ENCODE measurements at regions not wholly inside any gene's neighbourhood (a gene's known extent, or its start where the extent isn't known, plus 50 kb on each side); places are given as distances from the start of the nearest gene placed in this dataset.

DNA sequence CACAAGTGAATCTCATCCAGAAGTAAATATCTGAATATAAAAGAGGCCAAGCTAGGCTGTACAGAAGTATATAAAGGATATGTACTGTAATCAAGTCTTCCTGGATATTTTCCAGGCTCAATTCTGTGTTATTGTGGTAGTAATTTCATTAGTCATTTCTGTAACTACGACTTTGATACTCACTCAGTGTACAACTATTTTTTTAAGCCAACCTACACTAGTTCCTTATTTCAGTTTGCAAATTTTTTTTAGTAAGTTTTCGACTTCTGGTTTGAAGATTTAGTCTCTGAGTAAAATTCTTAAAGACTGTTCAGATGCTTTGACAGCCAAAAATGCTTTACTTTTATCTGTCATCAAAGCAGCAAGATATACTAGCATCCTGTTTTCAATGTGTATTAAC lies 130.8 kb downstream of the CAPZA3 start:
- Histone ChIP-seq H3K23ac (ENCODE audit: low read length in 2 of 2) (no peak overlapping the region), H2BK120ac (ENCODE audit: low read depth, low read length) (no peak overlapping the region), H4K8ac (ENCODE audit: low read length) (no peak overlapping the region), H2AK5ac (ENCODE audit: low read length, severe bottlenecking) (no peak overlapping the region), H3K4ac (ENCODE audit: low read depth in 1 of 2, low read length in 2 of 2) (no peak overlapping the region), H2BK15ac (ENCODE audit: low read depth, poor library complexity, severe bottlenecking) (no peak overlapping the region), H3K9me3 (ENCODE audit: control insufficient read depth, low read length) (no peaks in the 10 kb centered on the region), H3K36me3 (ENCODE audit: control insufficient read depth in 1 of 2, insufficient read depth in 2 of 2, low read depth in 1 of 2, low read length in 2 of 2) (no peaks in the 10 kb centered on the region), H3K27ac (ENCODE audit: low read length, poor library complexity, severe bottlenecking) (no peak overlapping the region), H2BK5ac (ENCODE audit: low read depth, low read length, poor library complexity, severe bottlenecking) (no peak overlapping the region), H2AFZ (ENCODE audit: low read depth, low read length) (no peak overlapping the region), H2BK12ac (ENCODE audit: low read length in 2 of 2) (no peak overlapping the region), H3K14ac (ENCODE audit: low read length in 2 of 2) (no peak overlapping the region), H3K79me1 (replicated peaks; ENCODE audit: low read length, poor library complexity, severe bottlenecking) (no peaks in the 10 kb centered on the region), H3K4me3 (ENCODE audit: insufficient read depth in 1 of 2, low read depth in 1 of 2, low read length in 2 of 2) (no peak overlapping the region), H4K91ac (ENCODE audit: low read length) (no peak overlapping the region), H3K9ac (ENCODE audit: low read length) (peak overlapping the region; percentile 8), H3K4me1 (ENCODE audit: control insufficient read depth, insufficient read depth, low read depth, low read length) (no peaks in the 10 kb centered on the region), H3K27me3 (ENCODE audit: control insufficient read depth in 1 of 2, insufficient read depth in 1 of 2, low read length in 2 of 2) (no peaks in the 10 kb centered on the region), H3K18ac (ENCODE audit: low read depth in 1 of 2, low read length in 2 of 2) (no peak overlapping the region), H3K4me2 (ENCODE audit: low read length, poor library complexity, severe bottlenecking) (no peak overlapping the region)
- no CpG with 5 or more reads among the region's 2 CpGs for WGBS
- no peak for DNase-seq

GRCh38 chr12:18872770-18873169 lies 134.9 kb downstream of the CAPZA3 start:
- Histone ChIP-seq H2BK12ac (ENCODE audit: low read length in 2 of 2) (no peak overlapping the region), H2BK5ac (ENCODE audit: low read depth, low read length, poor library complexity, severe bottlenecking) (no peak overlapping the region), H3K4ac (ENCODE audit: low read depth in 1 of 2, low read length in 2 of 2) (no peak overlapping the region), H3K18ac (ENCODE audit: low read depth in 1 of 2, low read length in 2 of 2) (no peak overlapping the region), H3K79me1 (replicated peaks; ENCODE audit: low read length, poor library complexity, severe bottlenecking) (no peaks in the 10 kb centered on the region), H2BK15ac (ENCODE audit: low read depth, poor library complexity, severe bottlenecking) (no peak overlapping the region), H3K23ac (ENCODE audit: low read length in 2 of 2) (no peak overlapping the region), H4K91ac (ENCODE audit: low read length) (no peak overlapping the region), H2AK5ac (ENCODE audit: low read length, severe bottlenecking) (no peak overlapping the region), H3K14ac (ENCODE audit: low read length in 2 of 2) (no peak overlapping the region), H3K27me3 (ENCODE audit: control insufficient read depth in 1 of 2, insufficient read depth in 1 of 2, low read length in 2 of 2) (no peaks in the 10 kb centered on the region), H4K8ac (ENCODE audit: low read length) (no peak overlapping the region), H2AFZ (ENCODE audit: low read depth, low read length) (no peak overlapping the region), H3K9ac (ENCODE audit: low read length) (peak overlapping the region; percentile 42), H3K27ac (ENCODE audit: low read length, poor library complexity, severe bottlenecking) (no peak overlapping the region), H3K4me3 (ENCODE audit: insufficient read depth in 1 of 2, low read depth in 1 of 2, low read length in 2 of 2) (no peak overlapping the region), H3K4me2 (ENCODE audit: low read length, poor library complexity, severe bottlenecking) (no peak overlapping the region), H2BK120ac (ENCODE audit: low read depth, low read length) (no peak overlapping the region), H3K36me3 (ENCODE audit: control insufficient read depth in 1 of 2, insufficient read depth in 2 of 2, low read depth in 1 of 2, low read length in 2 of 2) (no peaks in the 10 kb centered on the region), H3K9me3 (ENCODE audit: control insufficient read depth, low read length) (no peaks in the 10 kb centered on the region), H3K4me1 (ENCODE audit: control insufficient read depth, insufficient read depth, low read depth, low read length) (no peaks in the 10 kb centered on the region)
- no peak for DNase-seq
- 92% methylated on average over 2 of the region's 2 CpGs for WGBS

DNA sequence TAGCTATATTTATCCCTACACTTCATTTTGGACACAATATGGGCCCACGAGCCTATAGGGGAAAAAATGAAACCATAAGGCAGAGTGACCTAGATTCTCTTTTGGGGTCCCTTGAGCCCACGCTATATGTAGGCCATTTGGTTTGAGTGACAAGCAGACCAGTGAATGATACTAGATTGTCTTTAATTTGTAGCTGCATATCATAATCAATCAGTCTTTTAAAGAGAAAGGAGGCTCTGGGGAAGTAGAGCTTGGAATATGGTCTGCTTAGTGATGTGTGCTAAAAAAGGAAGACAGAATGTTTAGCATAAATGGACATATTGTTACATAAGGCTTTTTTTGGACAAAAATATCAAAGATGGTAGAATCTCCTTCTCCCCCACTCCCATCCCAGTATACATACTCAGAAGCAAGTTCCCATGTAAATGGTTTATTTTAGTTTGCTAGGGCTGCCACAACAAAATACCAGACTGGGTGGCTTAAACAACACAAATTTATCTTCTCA lies 140.8 kb downstream of the CAPZA3 start:
- no peak for DNase-seq
- WGBS, result 100% methylated on average over 2 of the region's 2 CpGs
- H2BK15ac ChIP-seq (ENCODE audit: low read depth, poor library complexity, severe bottlenecking), result no peak overlapping the region
- no peaks in the 10 kb centered on the region for H3K79me1 ChIP-seq (replicated peaks; ENCODE audit: low read length, poor library complexity, severe bottlenecking)
- no peak overlapping the region for H2BK120ac ChIP-seq (ENCODE audit: low read depth, low read length)
- H4K8ac ChIP-seq (ENCODE audit: low read length), result no peak overlapping the region
- no peaks in the 10 kb centered on the region for H3K9me3 ChIP-seq (ENCODE audit: control insufficient read depth, low read length)
- no peaks in the 10 kb centered on the region for H3K36me3 ChIP-seq (ENCODE audit: control insufficient read depth in 1 of 2, insufficient read depth in 2 of 2, low read depth in 1 of 2, low read length in 2 of 2)
- no peak overlapping the region for H4K91ac ChIP-seq (ENCODE audit: low read length)
- no peak overlapping the region for H2BK12ac ChIP-seq (ENCODE audit: low read length in 2 of 2)
- no peak overlapping the region for H3K27ac ChIP-seq (ENCODE audit: low read length, poor library complexity, severe bottlenecking)
- H3K4ac ChIP-seq (ENCODE audit: low read depth in 1 of 2, low read length in 2 of 2), result no peak overlapping the region
- H3K4me2 ChIP-seq (ENCODE audit: low read length, poor library complexity, severe bottlenecking), result no peak overlapping the region
- H3K27me3 ChIP-seq (ENCODE audit: control insufficient read depth in 1 of 2, insufficient read depth in 1 of 2, low read length in 2 of 2), result no peaks in the 10 kb centered on the region
- H2BK5ac ChIP-seq (ENCODE audit: low read depth, low read length, poor library complexity, severe bottlenecking), result no peak overlapping the region
- no peak overlapping the region for H3K9ac ChIP-seq (ENCODE audit: low read length)
- no peak overlapping the region for H3K23ac ChIP-seq (ENCODE audit: low read length in 2 of 2)
- no peak overlapping the region for H3K4me3 ChIP-seq (ENCODE audit: insufficient read depth in 1 of 2, low read depth in 1 of 2, low read length in 2 of 2)
- no peak overlapping the region for H2AFZ ChIP-seq (ENCODE audit: low read depth, low read length)
- H3K4me1 ChIP-seq (ENCODE audit: control insufficient read depth, insufficient read depth, low read depth, low read length), result no peaks in the 10 kb centered on the region
- H3K18ac ChIP-seq (ENCODE audit: low read depth in 1 of 2, low read length in 2 of 2), result no peak overlapping the region
- H3K14ac ChIP-seq (ENCODE audit: low read length in 2 of 2), result no peak overlapping the region
- no peak overlapping the region for H2AK5ac ChIP-seq (ENCODE audit: low read length, severe bottlenecking)

DNA sequence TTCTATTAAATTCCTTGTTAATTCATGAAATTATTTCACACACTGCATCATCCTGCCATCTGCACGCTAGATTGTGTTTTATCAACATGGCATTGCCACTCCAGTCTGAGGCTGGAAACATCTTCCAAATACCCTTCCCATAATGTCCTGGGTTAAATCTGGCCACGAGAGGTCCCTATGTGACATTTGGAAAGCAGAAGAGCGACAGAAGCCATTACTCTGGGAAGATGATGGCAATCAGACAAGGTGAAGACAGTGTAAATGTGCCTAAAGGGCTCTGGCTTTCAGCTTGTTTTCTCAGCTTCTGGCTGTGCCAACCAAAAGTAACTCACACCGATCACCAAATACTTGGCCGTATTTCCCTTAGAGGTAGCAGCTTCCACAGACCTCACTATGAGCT lies 144.8 kb downstream of the CAPZA3 start:
- Histone ChIP-seq H3K4ac (ENCODE audit: low read depth in 1 of 2, low read length in 2 of 2) (no peak overlapping the region), H2BK120ac (ENCODE audit: low read depth, low read length) (no peak overlapping the region), H3K36me3 (ENCODE audit: control insufficient read depth in 1 of 2, insufficient read depth in 2 of 2, low read depth in 1 of 2, low read length in 2 of 2) (no peaks in the 10 kb centered on the region), H3K23ac (ENCODE audit: low read length in 2 of 2) (no peak overlapping the region), H2AFZ (ENCODE audit: low read depth, low read length) (no peak overlapping the region), H3K9me3 (ENCODE audit: control insufficient read depth, low read length) (no peaks in the 10 kb centered on the region), H3K79me1 (replicated peaks; ENCODE audit: low read length, poor library complexity, severe bottlenecking) (no peaks in the 10 kb centered on the region), H3K4me2 (ENCODE audit: low read length, poor library complexity, severe bottlenecking) (no peak overlapping the region), H3K4me1 (ENCODE audit: control insufficient read depth, insufficient read depth, low read depth, low read length) (no peaks in the 10 kb centered on the region), H4K91ac (ENCODE audit: low read length) (no peak overlapping the region), H3K27ac (ENCODE audit: low read length, poor library complexity, severe bottlenecking) (no peak overlapping the region), H3K14ac (ENCODE audit: low read length in 2 of 2) (no peak overlapping the region), H3K18ac (ENCODE audit: low read depth in 1 of 2, low read length in 2 of 2) (no peak overlapping the region), H2BK5ac (ENCODE audit: low read depth, low read length, poor library complexity, severe bottlenecking) (no peak overlapping the region), H2AK5ac (ENCODE audit: low read length, severe bottlenecking) (no peak overlapping the region), H2BK15ac (ENCODE audit: low read depth, poor library complexity, severe bottlenecking) (no peak overlapping the region), H4K8ac (ENCODE audit: low read length) (no peak overlapping the region), H3K4me3 (ENCODE audit: insufficient read depth in 1 of 2, low read depth in 1 of 2, low read length in 2 of 2) (no peak overlapping the region), H3K27me3 (ENCODE audit: control insufficient read depth in 1 of 2, insufficient read depth in 1 of 2, low read length in 2 of 2) (no peaks in the 10 kb centered on the region), H3K9ac (ENCODE audit: low read length) (no peak overlapping the region), H2BK12ac (ENCODE audit: low read length in 2 of 2) (no peak overlapping the region)
- no peak for DNase-seq
- 80% methylated on average over 5 of the region's 5 CpGs for WGBS
